Stimulated activated CD8-positive, alpha-beta memory T cell treated with anti-CD3 and anti-CD28 coated beads, Interleukin-7, amount 100 ng/mL, for 4 hours (primary cell): ENCODE measurements at regions not wholly inside any gene's neighbourhood (a gene's known extent, or its start where the extent isn't known, plus 50 kb on each side); places are given as distances from the start of the nearest gene placed in this dataset.

Source experiments
- DNase-seq, 2 donors: peaks; one replicate each; pipeline ENCODE4 v3.0.0-alpha.2; 2020; ENCODE audit warnings: low read depth in 2 of 2

DNA sequence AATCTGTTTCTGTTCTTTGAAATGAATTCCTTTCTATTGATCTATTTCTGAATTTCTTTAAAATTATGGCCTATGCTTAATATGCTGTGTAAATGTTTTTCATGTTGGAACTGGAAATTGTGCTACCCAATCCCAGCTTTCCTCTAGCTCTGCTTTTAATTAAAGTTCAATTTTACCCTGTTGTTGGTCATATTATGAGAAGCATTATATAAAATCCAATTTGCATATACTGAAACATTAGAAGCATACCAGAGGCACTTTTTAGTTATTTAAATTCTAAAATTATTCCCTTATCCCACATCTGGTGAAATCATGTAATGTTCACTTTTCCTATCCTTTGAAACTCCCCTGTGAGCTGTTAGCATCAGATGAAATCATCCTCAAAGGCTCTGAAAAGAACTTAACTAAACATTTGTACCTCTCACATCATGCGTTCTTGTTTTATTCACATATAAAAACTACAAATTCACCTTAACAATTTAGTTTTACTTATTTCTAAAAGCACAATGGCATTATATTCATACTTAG, 160.6 kb upstream of the COL21A1 start:
- no peak for DNase-seq

DNA sequence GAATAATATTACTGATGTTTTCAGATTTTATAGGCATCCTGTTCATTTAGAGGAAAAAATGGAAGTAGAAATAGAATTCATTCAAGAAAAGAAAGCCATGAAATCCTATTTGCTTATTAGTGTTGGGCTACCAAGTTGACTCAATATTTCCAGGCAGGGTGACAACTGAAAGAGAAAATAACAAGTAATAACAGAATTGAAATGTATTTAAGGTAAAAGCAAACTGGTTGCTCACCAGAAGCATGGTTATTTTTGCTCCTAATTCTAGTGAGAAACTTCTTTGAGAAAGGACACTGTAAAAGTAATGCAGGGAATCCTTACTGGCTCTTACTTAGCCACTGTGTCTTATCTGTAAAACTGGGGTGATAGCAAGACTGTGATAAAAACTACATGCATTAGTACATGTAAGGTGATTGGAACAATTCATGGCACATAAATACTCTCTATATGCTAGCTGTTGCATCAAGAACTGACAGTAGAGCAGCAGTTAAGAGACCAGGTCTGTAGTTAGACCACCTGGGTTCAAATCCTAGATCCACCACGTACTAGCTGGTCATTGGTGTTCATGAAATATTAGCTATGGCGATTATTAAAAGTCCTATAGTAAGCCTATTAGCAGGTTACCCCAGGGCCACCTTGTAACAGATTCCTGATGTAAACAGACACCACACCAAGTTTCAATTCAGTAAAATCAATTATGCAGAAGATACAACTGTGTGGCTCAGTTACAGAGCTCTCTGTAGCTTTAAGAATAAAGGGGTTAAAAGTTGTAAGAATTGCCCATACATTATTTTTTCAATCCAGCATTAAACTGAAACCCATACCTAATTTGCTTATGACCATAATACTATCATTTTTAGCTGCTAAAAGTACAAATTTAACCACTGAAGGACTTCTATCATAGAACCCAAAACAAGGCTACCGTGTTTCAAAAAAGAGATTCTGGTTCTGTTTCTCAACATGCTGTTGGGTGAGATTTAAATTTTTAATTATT, 159.2 kb upstream of the COL21A1 start:
- no peak for DNase-seq

DNA sequence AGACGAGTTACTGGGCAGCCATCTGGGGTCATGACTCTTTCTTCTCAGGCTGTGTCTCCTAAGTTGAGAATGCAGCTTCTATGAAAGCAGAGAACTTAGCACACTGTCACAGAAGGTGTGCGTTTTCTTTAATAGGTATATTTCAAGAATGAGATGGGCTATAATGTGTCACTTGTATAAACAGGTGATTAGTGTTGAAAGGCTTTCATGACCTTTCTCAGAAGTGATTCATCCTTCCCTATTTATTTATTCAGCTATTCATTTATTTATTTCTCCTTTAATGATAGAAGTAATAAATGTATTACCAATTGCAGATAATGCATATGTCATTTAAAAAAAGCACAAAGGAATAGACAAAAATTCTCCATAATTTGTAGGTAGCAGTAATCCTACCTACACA, 157.2 kb upstream of the COL21A1 start:
- DNase-seq: no peak

DNA sequence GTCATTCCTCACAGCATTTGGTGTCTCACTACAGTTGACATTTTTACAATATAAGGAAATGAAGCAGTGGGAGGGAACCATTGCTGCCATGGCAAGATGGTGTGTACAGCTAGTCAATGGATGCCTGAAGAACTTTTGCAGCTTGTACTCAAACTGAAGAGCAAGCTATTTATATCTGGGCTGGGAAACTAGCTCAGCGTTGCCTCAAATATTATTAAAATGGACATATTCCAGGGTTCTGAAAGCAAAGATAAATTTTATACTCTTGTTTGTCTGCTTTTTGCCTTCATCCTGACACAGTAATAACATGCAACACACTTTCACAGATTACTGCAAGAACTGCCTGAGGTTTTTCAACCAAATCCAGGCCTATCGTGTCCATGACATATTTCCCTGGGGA, 156.4 kb upstream of the COL21A1 start:
- DNase-seq: no peak

DNA sequence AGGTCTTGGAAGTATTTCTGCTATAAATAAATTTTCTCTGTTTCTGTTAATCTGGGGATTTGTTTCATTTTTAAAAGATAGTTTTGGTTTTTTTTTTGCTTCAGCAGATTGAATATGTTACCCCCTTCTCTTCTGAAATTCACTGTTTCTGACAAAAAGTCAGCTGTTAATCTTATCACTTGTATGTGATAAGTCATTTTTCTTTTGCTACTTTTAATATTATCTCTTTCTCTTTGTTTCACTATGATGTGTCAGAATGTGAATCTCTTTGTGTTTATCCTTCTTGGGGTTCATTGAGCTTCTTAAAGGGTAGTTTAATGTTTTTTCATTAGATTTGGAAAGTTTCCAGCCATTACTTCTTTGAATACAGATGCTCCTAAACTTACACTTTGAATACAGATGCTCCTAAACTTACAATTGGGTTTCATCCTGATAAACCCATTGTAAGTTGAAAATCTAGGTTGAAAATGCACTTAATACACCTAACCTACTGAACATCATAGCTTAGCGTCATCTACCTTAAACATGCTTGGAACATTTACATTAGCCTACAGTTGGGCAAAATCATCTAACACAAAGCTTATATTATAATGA, 154.2 kb upstream of the COL21A1 start:
- DNase-seq: no peak

DNA sequence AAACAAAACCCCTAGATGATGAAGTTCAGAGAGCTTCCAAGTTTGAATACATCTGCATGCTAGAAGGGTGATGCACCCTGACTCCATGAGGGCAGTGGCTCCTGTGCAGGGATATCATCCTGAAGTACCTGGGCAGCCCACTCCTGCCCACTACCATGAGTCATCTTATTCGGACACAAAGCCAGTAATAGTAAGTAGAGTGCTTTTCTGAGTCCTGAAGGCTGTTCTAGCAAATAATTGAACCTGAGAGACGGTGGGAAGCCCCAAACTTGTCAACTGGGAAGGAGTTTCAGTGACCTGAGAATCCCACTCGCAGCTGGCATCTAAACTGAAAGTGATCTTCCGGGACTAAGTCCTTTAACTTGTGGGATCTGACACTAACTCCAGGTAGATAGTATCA, 152.9 kb upstream of the COL21A1 start:
- no peak for DNase-seq

DNA sequence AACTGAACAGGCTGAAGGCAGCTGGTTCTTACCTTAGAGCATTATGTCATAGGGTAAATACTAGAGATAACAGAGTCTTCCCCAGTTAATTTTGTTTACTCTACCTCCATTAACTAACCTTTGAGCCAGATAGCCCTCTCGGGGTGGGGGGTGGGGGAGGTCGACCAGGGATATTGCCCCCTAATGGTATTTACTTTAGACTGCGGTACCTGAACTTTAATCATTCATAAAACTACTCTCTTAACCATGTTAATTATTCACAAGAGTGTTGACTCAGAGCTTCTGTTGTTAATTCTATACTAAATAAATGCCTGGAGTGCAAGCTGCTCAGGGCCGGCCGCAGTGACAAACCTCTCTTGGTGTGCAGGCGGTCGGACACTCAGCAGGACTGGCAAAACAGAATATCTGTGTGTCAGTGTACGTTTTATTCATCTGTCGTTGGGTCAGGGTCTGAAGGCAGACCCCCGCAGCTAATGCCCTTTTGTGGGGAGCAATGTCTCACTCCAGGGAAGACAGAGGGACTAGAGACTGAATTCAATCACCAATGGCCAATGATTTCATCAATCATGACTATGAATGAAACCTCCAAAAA, 152.4 kb upstream of the COL21A1 start:
- DNase-seq: no peak

DNA sequence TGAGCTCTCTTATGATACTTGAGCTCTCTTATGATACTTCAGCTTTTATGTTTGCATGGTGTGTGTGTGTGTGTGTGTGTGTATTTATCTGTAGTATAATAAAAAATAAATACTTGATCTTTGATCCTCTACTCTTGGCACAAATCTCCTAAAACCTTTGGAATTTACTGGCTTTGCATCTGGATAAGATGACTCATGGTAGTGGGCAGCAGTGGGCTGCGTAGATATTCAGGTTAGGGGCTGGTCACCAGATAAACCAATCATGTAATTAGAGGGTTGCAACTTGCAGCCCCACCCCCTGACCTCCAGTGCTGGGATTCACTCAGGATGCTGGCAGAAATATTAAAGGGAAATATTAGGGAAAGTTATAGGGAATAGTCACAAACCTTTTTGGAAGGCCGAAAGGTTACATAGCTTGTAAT, 151.9 kb upstream of the COL21A1 start:
- no peak for DNase-seq

DNA sequence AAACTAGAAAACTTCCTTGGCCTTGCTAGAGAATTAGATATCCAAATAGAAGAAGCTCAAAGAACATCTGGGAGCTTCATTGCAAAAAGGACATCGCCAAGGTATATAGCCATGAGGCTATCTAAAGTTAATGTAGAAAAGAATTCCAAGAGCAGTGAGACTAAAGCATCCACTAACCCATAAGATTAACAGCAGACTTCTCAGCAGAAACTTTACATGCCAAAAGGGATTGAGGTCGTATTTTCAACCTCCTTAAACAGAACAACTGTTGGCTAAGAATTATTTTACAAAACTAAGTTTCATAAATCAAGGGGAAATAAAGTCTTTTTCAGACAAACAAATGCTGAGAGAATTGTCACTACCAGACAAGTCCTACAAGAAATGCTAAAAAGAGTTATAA, 149.1 kb upstream of the COL21A1 start:
- no peak for DNase-seq

DNA sequence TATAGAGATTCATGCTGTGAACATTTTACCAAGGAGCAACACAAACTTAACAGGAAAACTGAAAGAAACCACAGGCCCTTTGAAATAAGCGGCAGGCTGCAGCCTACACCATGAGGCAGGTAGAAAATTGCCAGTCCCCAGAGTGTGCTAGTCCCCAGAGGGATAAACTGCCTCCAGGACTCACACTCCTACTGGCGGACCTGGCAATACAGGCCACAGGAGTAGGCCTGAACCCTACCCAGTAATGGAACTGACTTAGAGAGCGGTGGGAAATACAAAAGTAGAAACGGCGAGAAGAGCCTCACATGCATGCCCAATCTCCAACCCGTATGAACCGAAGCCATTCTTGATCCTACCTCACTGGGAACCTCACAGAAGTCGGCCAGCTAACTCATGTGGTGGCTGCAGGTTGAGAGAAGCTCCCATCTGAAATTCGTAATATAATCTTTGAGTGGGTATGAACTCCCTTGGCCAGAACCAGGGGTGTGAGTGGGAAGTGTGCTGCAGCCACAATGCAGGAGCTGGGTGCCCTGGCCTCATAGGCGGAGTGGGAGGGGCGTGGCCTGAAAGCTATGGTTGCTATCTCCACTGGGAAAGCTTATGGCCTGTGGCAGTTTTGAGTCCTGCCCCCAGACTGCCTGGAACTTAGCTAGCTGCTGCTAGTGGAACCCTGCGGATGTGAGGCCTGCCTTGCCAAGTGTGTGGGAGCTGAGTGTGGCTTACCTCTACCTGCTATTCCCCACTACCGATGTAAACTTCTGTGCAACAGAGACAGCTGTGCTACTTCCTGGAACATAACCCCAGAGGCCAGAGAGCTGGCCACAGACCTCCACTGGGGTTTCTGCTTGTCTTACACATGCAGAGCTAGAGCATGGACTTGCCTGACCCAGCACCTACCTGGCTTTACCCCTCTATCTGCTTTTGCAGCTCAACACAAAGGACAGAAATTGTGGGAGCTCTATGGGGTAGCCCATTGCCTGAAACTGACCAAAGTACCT, 146.5 kb upstream of the COL21A1 start:
- DNase-seq: no peak

DNA sequence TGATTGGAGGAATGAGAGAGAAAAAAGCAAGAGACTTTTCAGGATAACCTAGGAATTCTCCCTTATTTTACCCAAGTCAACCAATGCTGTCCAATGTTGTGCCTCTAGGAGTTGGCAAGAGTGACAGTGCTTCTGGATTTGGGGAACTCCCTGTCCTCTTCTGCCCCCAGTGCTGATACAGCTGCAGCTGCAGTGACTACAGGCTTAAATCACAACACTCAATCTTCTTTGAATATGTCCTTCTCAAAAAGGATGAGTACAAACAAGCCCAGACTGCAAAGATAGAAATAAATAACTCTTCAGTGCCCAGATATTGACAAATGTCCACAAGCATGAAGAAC, 141.0 kb upstream of the COL21A1 start:
- DNase-seq: no peak

DNA sequence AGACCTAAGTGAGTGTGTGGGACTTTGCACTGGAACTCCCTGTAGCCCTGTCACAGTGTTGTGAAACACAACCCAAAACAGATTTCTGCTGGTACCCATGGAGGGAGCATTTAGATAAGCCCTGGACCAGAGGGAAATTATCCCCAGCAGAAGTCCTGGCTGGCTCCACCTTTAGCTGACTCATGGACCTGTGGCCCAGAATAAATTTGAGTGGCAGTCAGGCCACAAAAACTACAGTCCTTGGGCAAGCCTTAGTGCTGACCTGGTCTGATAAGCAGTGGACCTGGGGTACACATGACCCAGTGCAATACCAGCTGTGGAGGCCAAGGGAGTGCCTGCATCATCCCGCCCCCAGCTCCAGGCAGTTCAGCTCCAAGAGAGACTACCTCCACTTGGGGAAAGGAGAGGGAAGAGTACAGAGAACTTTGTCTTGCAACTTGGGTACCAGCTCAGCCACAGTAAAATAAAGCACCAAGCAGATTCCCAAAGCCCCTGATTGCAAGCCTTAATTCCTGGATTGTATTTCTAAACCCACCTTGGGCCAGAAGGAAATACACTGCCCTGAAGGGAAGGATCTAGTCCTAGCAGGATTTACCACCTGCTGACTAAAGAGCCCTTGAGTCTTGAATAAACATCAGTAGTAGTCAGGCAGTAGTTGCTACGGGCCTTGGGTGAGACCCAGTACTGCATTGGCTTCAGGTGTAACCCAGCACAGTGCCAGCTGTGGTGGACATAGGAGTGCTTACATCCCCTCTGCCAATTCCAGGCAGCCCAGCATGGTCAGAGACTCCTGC, 140.4 kb upstream of the COL21A1 start:
- no peak for DNase-seq

DNA sequence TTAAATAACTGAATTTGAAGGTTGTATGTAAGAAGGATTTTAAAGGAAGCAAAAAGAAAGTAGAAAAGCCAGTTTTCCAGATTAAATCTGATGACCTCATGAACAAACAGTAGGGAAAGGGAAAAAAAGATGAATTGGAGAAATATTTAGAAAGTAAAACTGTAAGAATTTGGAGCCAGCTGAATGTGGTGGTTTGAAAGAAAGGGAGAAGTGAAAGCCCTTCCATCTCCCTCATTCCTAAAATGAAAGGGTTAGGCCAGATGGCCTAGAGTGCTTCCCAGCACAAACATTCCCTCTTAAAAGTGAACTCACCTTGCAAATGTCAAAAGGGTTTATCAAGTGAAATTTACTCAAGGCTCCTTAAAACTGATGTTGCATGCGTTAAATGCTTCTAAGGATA, 139.3 kb upstream of the COL21A1 start:
- DNase-seq: no peak

DNA sequence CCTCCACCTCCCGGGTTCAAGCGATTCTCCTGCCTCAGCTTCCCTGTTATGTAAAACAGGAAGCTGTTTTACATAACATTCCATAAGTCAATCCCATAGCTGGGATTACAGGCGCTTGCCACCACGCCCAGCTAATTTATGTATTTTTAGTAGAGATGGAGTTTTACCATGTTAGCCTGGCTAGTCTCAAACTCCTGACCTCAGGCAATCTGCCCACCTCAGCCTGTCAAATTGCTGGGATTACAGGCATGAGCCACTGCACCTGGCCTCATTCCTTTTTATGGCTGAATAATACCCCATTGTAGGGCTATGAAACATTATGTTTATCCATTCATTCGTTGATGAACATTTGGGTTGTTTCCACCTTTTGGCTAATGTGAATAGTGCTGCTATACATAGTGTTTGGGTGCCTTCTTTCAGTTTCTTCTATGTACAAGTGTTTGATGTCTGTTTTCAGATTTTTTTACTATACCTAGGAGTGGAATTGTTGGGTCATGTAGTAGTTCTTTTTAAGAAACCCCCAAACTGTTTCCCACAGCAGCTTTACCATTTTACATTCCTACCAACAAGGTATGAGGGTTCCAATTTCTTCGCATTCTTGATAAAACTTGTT, 138.7 kb upstream of the COL21A1 start:
- DNase-seq: no peak

DNA sequence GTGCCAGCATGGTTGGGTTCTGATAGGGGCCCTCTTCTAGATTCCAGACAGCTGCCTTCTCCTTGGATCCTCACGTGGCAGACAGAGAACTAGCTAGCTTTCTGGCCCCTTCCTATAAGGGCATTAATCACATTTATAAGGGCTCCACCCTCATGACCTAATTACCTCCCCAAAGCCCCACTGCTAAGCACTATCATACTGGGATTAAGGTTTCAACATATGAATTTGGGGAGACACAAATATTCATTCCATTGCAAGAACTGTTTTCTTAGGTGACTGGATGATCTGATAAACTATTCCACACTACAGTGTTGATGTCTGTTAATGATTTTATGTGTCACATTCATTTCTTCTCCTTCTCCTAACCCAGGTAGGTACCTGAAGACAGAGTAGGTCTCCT, 135.8 kb upstream of the COL21A1 start:
- no peak for DNase-seq

DNA sequence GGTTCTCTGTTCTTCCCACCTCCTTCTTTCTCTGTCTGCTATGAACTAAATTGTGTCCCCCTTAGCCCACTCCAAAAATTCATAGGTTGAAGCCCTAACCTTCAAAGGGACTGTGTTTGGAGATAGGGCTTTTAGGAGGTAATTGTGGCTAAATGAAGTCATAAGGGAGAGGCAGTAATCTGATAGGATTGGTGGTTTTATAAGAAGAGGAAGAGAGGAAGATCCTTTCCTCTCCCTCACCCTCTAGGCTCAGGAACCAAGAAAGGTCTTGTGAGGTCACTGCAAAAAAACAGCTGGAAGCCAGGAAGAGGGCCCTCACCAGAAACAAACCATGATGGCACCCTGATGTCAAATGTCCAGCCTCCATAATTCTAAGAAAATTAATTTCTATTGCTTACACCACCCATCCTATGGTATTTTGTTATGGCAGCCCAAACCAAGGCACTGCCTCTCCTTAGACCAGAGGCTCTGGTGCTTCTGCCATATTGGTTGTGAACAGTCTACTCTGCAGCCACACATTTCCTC, 135.1 kb upstream of the COL21A1 start:
- no peak for DNase-seq

DNA sequence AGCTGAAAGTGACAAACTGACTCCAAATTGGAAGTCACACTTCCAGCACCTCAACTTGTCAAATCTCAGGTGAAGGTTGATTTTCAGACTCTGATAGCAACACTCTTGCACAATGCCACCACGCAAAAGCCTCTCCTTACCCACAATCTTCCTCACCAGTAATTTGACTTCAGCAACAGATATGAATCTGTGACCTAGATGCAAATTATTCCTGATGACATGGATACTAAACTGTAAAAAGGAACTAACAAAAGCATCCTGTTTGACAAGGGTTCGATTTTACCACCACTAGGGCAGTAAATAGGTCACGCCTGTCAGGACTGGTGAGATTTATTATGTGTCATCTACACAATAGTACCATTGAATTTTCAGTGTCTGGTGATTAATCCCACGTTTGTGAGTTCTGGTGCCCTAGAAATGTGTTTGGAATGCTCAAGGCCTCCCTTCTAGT, 134.4 kb upstream of the COL21A1 start:
- DNase-seq: no peak

DNA sequence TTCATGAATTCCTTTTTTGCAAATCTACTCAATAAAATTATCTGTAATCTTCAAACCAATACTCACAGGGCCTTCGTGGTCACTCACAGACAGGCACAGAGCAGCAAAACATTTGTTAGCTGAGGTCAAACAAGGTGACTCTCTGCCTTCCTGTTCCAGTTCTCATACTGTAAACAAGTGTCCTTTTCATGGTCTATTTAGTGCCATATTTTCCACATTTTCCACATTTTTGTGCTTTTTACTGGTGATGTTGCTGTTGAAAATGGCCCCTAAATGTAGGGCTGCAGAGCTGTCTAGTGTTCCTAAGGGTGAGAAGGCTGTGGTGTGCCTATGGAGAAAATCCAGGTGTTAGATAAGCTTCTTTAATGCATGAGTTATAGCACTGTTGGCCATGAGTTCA, 133.1 kb upstream of the COL21A1 start:
- no peak for DNase-seq

DNA sequence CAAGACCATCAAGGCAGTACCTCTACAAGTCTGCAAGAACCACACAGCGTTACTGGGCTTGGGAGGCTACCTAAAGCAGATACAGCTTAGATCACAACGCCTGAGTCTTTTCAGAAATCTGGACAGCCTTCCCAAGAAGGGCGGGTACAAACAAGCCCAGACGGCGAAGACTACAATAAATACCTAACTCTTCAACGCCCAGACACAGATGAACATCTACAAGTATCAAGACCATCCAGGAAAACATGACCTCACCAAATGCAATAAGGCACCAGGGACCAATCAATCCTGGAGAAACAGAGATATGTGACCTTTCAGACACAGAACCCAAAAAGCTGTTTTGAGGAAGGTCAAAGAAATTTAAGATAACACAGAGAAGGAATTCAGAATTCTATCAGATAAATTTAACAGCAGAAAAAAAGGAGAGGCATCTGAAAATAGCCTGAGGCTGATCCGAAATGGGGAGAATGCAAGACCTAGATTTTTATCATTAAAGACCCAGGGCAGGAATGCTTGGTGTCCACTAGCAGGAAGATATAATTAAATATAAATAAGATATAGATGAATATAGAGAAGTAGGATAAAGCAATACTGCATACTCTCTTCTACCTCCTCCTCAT, 131.7 kb upstream of the COL21A1 start:
- DNase-seq: no peak
